Mammary epithelial cell (primary cell): ENCODE measurements at regions not wholly inside any gene's neighbourhood (a gene's known extent, or its start where the extent isn't known, plus 50 kb on each side); places are given as distances from the start of the nearest gene placed in this dataset.

Experiments
- CTCF ChIP-seq, 2 donors: IDR thresholded peaks in 1 of 2; conservative IDR thresholded peaks in 1 of 2; 2 replicates each; pipeline ENCODE4 v1.5.1; 2011 to 2012; ENCODE audit warnings: inconsistent platforms in 2 of 2, low read length in 2 of 2, mild to moderate bottlenecking in 2 of 2, control low read depth in 1 of 2, low read depth in 1 of 2; ENCODE audit not compliant: insufficient read depth in 1 of 2; ENCODE audit errors: extremely low read depth in 1 of 2
- EZH2 ChIP-seq: IDR thresholded peaks from 2 replicates; pipeline ENCODE4 v1.6.1; 2012; ENCODE audit warnings: low read length, inconsistent platforms, borderline replicate concordance

GRCh38 chr14:101047326-101047725 is 143.8 kb upstream of the RTL1 start:
- TF ChIP-seq CTCF (conservative IDR thresholded peaks at IDR 0.05 in 1 of 2, IDR thresholded peaks at IDR 0.05 in 1 of 2; ENCODE audit: extremely low read depth in 1 of 2, insufficient read depth in 1 of 2, low read depth in 1 of 2, low read length in 2 of 2) (no peak), EZH2 (no peak)
